GM21576 (cell line): ENCODE measurements at regions not wholly inside any gene's neighbourhood (a gene's known extent, or its start where the extent isn't known, plus 50 kb on each side); places are given as distances from the start of the nearest gene placed in this dataset.

Experiments
- ATAC-seq: cut with Tn5 transposase; IDR thresholded peaks from one replicate; pipeline ENCODE4 v1.9.1; 2021; ENCODE audit warnings: mild to moderate bottlenecking, moderate library complexity; ENCODE audit not compliant: unreplicated experiment

DNA sequence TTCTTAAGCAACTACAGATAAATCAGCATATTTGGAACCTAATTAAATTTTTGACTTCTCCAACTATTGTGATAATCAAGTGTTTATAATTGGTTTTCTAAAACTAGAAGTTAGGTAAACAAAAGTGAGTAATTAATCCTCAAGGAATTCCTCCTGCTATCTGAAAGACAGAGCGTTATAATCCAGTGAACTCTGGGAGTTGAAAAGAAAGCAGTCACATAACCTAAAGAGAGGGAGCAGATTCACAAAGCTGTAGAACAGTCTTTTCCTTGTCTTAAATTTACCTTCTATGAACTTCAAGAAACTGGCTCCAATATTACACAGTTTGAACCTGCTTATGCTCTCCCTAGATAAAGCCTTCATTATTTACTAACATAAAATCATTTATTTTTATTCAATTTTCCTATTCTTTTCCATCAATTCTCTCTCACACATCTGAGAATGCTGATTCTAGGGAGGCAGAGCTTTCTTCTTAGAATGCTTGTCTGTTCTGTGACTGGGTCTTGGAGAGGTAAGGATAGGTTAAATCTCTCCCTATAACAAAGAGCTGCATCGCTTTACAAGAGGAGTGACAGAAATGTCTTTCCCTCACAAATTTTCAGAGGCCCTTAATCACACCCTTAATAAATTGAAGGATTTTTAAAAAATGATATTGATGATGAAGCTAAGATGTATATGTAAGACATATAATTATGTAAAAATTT lies 132.8 kb downstream of the TUSC7 start:
- ATAC-seq = no peak

DNA sequence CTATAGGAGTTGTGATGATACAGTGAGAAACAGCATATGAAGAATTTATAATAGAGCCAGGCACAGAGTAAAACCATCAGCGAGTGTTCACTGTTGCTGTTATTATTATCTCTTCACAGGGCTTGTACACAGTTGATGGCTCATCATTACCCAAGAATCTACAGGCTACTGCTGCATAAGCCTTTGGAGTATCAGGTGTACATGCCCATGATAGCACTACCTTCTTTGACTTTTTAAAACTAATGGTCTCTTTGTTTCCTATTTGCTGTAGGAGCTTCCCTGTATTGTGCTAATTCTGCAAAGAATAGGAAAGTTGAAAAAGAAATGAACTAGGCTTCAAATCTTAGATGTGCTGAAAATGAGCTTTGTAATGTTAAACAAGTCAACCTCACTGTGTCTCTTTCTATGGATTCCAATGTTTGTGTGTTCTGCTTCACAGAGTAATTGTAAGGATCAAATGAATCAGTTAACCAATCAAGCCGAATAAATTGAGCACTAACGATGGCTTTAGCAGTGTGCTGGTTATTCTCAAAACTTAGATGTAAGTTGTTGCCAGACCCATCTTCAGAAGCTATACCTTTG lies 138.8 kb downstream of the TUSC7 start:
- no peak for ATAC-seq

DNA sequence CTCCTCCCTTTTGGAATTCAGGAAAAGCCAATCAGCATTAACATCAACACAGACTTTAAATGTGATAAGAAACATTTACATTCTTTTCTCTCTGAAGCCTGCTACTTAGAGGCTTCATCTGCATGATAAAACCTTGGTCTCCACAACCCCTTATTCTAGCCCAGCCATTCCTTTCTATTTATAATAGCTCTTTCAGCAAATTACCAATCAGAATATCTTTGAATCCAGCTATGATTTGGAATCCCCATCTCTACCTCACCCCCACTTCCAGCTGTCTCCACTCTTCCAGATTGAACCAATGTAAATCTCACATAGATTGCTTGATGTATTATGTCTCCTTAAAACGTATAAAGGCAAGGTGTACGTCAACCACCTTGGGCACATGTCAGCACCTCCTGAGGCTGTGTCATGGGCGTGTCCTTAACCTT lies 139.7 kb downstream of the TUSC7 start:
- ATAC-seq = no peak

DNA sequence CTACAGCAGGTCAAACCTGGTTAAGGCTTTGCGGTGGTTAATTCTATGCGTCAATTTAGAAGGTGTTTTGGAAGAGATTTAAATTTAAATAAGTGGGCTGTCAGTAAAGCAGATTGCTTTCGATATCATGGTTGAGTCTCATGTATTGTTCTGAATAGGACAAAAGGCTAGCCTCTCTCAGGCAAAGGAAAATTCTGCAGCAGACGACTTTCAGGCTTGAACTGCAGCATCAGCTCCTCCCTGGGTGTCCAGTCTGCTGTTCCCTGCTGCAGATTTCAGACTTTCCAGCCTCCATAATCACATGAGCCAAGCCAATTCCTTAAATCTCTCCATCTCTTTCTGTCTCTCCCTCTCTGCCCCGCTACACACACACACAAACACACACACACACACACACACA lies 143.2 kb downstream of the TUSC7 start:
- no peak for ATAC-seq

DNA sequence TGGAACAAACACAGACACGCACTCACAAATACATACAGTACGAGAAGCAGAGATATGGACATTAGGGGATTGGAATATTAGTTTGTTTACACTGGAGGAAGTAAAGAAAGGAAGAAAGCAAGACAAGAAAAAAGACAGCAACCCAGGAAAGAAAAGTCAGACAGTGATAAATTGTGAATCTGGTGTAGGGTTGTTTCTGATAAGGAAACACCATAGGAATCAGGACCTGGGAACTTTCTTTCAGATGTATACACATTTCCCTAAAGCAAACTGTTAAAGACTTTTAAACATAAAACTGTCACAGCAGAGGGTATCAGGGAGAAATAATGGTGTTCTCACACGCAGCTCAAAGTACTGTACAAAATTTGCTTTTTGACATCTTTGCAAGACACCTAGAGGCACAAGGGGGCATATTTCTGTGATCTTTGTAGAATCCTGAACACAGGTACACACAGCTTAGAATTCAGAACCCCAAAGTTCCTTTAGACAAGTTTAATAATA lies 153.7 kb downstream of the TUSC7 start:
- ATAC-seq = no peak

DNA sequence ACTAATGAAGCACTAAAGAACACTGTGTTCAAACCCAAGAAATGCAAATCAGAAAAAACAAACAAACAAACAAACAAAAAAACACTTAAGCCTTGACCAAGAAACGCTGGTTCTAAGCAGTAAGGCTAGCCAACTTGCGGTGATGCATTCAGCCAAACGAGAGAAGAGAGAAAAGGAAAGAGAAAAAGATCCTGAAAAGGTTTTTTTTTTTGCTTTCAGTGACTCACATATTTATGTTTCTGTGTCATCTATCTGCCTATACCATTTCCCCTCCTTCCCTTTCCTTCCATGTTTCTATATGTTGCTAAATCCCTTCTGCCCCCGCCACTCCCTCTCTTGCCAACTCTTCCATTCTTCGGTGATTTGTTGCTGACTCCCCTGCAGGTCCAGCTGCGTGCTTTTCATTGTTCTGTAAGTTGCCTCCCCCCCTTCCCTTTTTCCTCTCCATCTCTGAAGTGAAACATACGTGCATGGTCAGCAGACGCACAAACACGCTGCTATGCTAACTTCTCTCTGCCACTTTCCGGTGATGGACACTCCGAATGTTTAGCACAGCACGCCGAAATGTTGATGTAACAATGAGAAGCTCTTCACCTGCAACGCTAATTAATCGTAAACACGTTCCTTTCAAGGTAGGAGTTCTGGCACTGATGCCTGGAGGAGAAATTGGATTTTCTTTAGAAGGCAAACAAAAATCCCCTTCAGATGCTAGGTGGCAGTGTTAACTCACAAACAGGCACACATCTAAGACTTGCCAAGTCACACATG lies 154.4 kb downstream of the TUSC7 start:
- ATAC-seq = no peak

DNA sequence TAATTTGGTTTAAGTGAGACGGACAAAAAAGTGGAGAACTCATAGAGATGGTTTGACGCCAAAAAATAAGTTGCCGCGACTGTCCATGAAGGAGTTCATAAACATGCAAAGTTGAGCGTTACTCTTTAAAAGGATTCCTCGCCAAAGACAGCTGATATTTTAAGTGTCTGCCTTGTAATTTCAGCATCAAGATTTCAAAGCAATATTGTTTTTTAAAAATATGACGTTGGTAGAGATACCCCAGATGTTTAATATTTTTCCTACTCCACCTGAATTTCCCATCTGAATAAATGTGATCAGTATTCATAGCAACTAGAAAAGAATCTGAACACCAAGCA lies 155.0 kb downstream of the TUSC7 start:
- no peak for ATAC-seq

DNA sequence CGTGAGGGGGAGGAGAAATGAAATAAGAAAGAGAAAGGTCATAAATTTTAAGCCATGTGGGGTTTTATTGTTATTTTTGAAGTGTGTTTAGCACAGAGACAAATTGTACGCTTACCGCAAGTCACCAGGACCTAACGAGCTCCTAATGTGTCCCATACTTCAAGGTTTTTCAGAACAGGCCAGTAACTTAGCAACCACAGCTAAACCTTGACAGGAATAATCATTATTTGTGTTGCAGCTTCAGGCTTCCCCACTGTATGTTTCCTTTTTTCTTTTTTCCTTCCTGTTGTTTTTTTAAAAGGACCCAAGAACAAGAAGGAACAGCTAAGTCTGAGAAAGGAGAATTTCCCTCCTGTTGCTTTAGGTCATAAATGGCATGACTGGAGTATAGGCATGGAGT lies 160.8 kb downstream of the TUSC7 start:
- ATAC-seq = no peak

DNA sequence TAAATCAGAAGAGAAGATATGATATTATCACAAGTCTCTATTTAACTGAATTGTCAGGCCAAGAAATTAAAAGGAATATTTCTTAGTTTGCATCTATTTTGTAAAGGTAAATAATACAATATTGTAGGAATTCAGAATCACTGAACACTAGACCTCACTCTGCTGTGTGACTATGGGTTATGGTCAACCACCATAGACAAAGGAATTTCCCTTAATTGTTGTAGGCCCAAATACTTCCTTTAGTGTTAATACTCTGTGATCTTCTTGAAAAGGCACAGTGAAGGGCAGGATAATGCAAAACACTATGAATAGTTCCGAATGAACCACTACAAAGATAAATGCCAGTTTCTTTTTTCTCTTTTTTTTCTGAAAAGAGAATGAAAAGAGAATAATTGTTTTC lies 162.3 kb downstream of the TUSC7 start:
- no peak for ATAC-seq

DNA sequence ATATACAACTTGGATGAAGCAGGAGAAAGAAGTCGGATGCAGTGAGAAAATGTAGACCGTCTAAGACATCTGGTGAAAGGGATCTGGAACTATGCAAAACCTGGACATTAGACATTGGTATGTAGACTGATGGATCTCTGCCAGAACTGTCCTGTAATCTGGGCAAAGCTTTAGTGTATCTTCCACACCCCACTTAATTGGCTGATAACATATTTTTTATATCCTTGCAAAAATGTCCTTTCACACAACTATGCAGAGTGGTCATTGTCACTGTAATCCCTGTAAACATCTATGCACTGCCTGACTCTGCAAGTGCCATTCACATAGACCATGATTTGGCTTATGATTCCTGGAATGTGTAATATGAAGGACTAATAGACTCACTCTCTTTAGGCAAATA lies 163.1 kb downstream of the TUSC7 start:
- no peak for ATAC-seq

DNA sequence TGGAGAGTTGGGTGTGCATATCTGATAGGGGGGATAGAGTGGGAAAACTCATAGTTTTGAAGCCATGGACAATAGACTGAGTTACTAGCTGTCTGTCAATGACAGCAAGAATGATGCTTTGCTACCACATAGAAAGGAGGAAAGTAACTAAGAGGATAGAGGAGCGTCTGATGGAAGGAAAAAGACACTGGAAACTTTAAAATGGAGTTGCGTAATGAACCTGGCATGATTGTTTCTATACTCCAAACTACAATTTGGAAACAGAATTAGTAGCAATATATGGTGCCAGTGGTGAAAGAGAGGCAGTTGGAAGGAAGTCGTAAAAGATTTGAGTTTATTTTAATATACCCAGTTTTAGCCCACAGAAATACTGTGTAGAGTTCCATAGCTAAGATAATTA lies 163.6 kb downstream of the TUSC7 start:
- no peak for ATAC-seq

DNA sequence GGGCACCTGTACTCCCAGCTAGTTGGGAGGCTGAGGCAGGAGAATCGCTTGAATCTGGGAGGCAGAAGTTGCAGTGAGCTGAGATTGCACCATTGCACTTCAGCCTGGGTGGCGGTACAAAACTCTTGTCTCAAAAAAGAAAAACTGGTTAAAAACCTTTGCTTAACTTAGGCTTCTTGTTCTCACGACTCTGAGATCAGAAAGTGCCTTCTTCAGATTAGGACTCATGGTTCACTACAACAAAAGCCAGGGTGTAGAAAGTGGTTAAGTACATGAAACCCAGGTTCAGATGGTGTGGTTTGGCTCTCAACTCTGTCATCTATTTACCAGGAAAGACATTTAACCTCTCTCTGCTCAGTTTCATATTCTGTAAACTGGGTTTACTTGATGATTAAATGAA lies 168.4 kb downstream of the TUSC7 start:
- peak; percentile 80 for ATAC-seq

DNA sequence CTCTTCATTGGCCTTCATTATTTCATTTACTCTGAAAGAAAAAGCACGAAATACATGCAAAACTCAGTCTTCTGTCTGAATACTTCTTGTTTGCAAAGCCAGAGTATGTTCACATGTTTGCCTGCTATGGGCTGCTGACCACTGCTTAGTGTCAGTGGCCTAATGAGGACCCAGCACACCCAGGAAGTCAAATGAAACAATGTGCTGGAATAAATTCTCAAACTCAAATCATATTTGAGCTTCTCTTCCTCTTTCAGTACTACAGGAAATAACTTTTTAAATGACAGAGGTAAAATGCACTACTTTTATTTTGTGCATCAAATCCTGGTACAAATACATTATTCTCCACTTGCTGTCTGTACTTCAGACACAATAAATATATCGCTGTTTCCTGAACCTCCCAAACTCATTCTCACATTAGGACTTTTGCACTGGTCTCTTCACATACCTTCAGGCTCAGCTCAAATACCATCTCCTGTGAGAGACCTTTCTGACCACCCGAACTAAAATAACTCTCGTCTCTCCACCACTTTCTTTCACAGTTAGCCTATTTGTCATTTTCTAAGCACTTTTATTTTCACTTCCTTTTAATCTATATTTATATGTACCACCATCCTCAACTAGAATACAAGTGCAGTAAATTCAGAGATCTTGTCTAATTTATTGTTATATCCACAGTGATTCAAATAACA lies 176.8 kb downstream of the TUSC7 start:
- ATAC-seq = peak; percentile 95

DNA sequence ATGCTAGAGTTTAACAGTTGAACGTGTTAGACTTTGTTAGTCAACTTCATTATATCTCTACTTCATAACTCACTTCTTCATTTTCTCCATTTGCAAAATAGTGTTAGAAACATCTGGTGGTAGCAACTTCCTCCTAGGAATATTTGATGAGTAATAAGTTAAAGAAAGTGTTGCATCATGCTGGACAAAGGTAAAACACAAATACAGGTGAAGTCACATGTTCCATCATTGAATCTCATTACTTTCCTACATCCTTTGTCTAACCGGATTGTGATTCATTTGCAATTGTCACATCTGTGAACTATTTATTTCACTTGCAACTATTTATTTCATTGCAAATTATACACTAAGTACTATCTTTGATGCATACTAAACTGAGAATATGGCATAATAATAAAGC lies 186.5 kb downstream of the TUSC7 start:
- no peak for ATAC-seq

DNA sequence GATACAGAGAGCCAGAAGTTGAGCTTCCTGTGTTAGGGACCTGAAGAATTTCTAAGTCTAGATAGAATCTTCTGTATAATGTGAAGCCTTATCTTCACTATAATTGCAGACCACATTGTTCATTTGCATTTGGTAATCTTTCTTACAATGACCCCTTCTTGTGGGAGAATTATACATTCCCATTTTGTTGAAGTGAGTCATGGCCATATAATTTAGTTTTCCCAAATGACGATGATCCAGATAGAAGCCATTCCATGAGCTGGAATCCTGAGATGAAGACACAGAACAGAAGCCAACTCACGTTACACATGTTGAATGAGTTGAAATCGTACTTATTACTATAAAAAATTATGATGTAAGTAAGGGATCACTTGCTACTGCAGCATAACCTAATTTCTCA lies 187.8 kb downstream of the TUSC7 start:
- ATAC-seq = no peak

DNA sequence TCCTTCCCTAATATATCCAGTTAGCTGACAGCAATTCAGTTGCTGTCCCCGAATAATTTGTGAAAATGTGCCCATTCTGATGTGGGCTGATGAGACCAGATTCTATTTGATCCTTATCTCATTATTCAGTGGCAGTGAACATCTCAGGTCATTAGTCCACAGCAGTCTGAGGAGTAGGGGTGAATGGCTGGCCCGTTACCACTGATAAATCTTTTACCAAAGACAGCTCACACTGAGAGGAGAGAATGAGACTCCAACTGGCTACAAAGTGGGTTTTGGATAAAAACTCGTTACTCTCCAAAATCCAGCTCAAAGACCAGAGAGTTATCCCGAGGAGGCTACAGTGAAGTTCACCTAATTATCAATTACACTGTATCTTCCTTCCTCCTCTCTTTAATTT lies 189.7 kb downstream of the TUSC7 start:
- ATAC-seq = no peak

DNA sequence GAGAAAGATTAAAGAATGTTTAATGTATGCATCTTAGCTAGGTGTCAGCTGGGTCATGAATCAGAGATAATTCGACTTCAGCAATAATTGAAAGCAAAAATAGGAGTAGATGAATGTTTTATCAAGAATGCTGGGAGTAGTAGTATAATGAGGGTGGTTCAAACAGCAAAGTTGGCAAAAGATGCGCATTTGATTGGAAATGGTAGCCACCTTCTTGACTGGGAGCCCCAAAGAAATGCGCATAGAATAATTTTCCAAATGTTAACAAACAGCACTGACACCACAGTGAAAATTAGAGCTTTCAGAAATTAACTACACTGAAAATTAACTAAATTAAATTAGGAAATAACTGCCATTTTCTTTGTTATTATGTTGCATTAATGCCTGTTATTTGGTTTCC lies 195.8 kb downstream of the TUSC7 start:
- ATAC-seq = no peak

DNA sequence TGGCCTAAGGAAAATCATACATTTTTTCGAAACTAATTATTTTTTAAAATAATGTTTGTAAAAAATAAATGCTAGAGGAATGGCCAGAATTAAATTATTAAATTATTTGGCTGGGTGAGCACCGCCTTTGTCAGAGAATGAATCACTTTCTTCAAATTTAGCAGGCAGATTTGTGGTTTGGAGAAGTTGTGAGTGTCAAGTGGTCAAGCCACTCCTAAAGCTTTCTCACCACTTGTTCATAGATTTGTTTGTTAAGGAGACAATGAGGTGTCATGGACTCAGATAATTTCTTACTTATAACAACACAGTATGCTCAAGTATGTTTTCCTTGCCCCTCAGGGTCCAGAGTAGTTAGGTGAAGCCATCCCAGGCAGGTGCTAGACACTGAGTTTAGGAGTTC lies 196.2 kb downstream of the TUSC7 start:
- no peak for ATAC-seq

DNA sequence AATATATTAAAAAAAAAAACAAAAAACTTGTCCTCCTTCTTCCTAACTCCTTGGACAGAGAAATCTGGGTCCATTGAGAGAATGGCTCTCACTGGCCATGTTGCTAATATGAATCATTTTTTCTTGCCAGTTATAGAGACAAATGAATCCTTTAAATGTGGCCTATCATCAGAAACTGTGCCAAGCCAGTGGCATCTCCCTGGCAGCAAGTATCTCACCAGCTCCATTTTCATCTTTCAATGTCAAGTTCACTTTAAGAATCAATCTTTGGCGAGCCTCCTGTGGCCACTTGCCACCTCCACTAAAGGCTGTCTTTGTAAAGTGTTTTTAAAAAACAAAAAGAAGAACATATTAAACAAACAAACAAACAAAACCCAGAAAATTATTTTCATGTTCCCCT lies 202.5 kb downstream of the TUSC7 start:
- ATAC-seq = no peak

DNA sequence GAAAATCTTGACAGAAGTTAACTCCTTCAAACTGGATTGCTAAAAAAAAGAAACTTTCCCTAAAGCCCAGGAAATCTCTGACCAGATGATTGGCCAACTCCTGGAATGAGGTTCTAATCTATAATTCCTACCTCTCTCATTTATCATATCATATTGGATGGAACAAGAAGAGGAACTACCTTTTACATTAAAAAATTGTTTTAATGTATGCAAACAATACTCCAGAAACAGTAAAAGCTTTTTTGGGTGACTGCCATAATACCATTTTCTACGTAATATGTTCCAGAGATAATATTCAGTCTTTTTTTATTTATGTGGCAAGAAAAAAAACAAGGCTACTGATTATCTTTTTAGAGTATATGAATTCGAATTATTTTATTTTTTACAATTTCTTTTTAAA lies 204.4 kb downstream of the TUSC7 start:
- ATAC-seq = no peak

DNA sequence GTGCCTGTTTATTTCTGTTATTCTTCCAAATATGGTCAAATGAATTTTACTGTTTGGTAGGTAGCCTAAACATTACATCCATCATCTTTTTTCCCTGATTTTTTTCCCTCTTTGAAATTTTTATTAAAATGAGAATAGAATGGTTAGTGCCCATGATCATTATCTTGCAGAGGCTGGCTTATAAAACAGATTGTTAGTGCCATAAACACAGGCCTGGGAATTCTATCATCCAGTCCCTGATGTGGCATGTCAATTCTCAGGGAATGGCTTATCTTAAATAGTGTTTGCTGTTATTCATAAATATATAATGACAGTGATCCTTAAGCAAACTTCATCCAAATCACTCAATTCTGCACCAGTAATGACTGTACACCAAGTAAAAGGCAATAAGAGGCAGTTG lies 207.3 kb downstream of the TUSC7 start:
- no peak for ATAC-seq
